ENCODE measurements at regions not wholly inside any gene's neighbourhood (a gene's known extent, or its start where the extent isn't known, plus 50 kb on each side); places are given as distances from the start of the nearest gene placed in this dataset.
A peak's percentile ranks its signal among the peaks of the same experiment; 100 is the strongest.

GRCh38 chr17:34081269-34081668 lies 173.8 kb upstream of the CCL2 start:
- TF ChIP-seq EZH2 (IDR thresholded peaks at IDR 0.05; ENCODE audit: low read length, missing control alignments), result no peak
- TF ChIP-seq CTCF (conservative IDR thresholded peaks at IDR 0.05 in 1 of 2, IDR thresholded peaks at IDR 0.05 in 1 of 2; ENCODE audit: low read depth in 1 of 2, low read length in 2 of 2), result peak; percentile 28 to 39

Measured in fibroblast of lung (primary cell).